Bronchial epithelial cell (primary cell): ENCODE measurements at regions not wholly inside any gene's neighbourhood (a gene's known extent, or its start where the extent isn't known, plus 50 kb on each side); places are given as distances from the start of the nearest gene placed in this dataset.

ENCODE experiments used
- DNase-seq: peaks from one replicate; pipeline ENCODE4 v3.0.0-alpha.2; 2010; ENCODE audit warnings: low read depth
- FAIRE-seq: peaks from 2 replicates; lab custom pipeline; 2011; peaks lifted over from hg19 to GRCh38; lab: Jason Lieb, UNC
- H3K27me3 ChIP-seq: 2 replicates; pipeline ENCODE4 v1.5.1; 2011; ENCODE audit warnings: low read length; ENCODE audit not compliant: control insufficient read depth, insufficient read depth
- H3K36me3 ChIP-seq: 2 replicates; pipeline ENCODE4 v1.5.1; 2011; ENCODE audit warnings: low read length; ENCODE audit not compliant: control insufficient read depth, insufficient read depth
- H3K4me3 ChIP-seq: 2 replicates; pipeline ENCODE4 v1.5.1; 2011; ENCODE audit warnings: mild to moderate bottlenecking, low read depth, low read length, control low read depth
- CTCF ChIP-seq: IDR thresholded peaks from 2 replicates; pipeline ENCODE4 v1.5.1; 2011; ENCODE audit warnings: mild to moderate bottlenecking, moderate library complexity, low read length, control low read depth, inconsistent platforms; ENCODE audit not compliant: insufficient read depth, severe bottlenecking

GRCh38 chr12:105805730-105806399, 332.9 kb downstream of the NUAK1 start:
- FAIRE-seq, result peak; percentile 76

GRCh38 chr12:105806400-105806770, 332.4 kb downstream of the NUAK1 start:
- TF ChIP-seq CTCF, result no peak
- no peak for FAIRE-seq
- no peaks in the 10 kb centered on the region for H3K27me3 ChIP-seq
- no peak for DNase-seq
- H3K4me3 ChIP-seq, result no peak overlapping the region
- H3K36me3 ChIP-seq, result no peaks in the 10 kb centered on the region

More at GRCh38 chr12:105805730-105806399, 332.9 kb downstream of the NUAK1 start:
- TF ChIP-seq CTCF, result no peak
- H3K27me3 ChIP-seq, result no peaks in the 10 kb centered on the region
- DNase-seq, result peak; percentile 58
- H3K4me3 ChIP-seq, result no peak overlapping the region
- H3K36me3 ChIP-seq, result no peaks in the 10 kb centered on the region

GRCh38 chr12:105812366-105812765, 326.4 kb downstream of the NUAK1 start:
- no peaks in the 10 kb centered on the region for H3K27me3 ChIP-seq
- no peak for TF ChIP-seq CTCF
- DNase-seq (no peak), FAIRE-seq (no peak)
- no peaks in the 10 kb centered on the region for H3K36me3 ChIP-seq
- H3K4me3 ChIP-seq, result no peak overlapping the region

- TF ChIP-seq CTCF, result no peak
- FAIRE-seq, result no peak
- no peak for DNase-seq
- H3K27me3 ChIP-seq, result no peaks in the 10 kb centered on the region
- H3K36me3 ChIP-seq, result no peaks in the 10 kb centered on the region
- no peak overlapping the region for H3K4me3 ChIP-seq
These were observed 325.6 kb downstream of the NUAK1 start for GRCh38 chr12:105813201-105813600.

- no peak for FAIRE-seq
- Histone ChIP-seq H3K36me3 (no peaks in the 10 kb centered on the region), H3K27me3 (no peaks in the 10 kb centered on the region), H3K4me3 (no peak overlapping the region)
- no peak for DNase-seq
- no peak for TF ChIP-seq CTCF
These were observed 324.5 kb downstream of the NUAK1 start for GRCh38 chr12:105814283-105814682.

GRCh38 chr12:105819549-105819948, 319.2 kb downstream of the NUAK1 start:
- no peaks in the 10 kb centered on the region for H3K27me3 ChIP-seq
- FAIRE-seq, result no peak
- TF ChIP-seq CTCF, result no peak
- H3K4me3 ChIP-seq, result no peak overlapping the region
- DNase-seq, result no peak
- no peaks in the 10 kb centered on the region for H3K36me3 ChIP-seq
